ENCODE measurements at regions not wholly inside any gene's neighbourhood (a gene's known extent, or its start where the extent isn't known, plus 50 kb on each side); places are given as distances from the start of the nearest gene placed in this dataset.

DNA sequence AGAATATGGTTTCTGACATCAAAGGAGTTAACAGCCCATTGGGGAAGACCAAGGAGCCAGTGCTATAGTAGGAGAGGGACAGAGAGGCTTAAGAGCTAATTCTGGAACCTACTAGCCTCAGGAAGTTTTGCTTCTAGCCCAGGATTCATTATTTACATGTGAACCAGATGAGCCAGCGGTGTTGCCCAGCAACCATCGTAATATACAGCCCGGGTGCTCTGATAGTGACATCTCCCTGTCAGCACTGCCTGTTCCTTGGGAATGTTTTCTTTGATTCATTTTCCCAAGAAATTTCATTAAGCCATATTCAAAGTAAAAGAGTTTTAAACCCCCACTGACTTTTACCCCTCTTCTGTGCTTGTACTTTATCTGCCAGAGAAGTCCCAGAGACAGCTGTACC lies 217.4 kb upstream of the ADAMTSL1 start:
- 50 to 67% (median 58%) methylated on average over 3 of the region's 3 CpGs for WGBS, 4 donors
- TF ChIP-seq, protein P1, sequence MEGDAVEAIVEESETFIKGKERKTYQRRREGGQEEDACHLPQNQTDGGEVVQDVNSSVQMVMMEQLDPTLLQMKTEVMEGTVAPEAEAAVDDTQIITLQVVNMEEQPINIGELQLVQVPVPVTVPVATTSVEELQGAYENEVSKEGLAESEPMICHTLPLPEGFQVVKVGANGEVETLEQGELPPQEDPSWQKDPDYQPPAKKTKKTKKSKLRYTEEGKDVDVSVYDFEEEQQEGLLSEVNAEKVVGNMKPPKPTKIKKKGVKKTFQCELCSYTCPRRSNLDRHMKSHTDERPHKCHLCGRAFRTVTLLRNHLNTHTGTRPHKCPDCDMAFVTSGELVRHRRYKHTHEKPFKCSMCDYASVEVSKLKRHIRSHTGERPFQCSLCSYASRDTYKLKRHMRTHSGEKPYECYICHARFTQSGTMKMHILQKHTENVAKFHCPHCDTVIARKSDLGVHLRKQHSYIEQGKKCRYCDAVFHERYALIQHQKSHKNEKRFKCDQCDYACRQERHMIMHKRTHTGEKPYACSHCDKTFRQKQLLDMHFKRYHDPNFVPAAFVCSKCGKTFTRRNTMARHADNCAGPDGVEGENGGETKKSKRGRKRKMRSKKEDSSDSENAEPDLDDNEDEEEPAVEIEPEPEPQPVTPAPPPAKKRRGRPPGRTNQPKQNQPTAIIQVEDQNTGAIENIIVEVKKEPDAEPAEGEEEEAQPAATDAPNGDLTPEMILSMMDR (IDR thresholded peaks at IDR 0.05): no peak
- no peak for TF ChIP-seq POLR2A (IDR thresholded peaks at IDR 0.05)
- no peak for DNase-seq
- Histone ChIP-seq H3K4me3 (no peak overlapping the region), H3K4me1 (peaks cover 0 to 20% (median 6%) of the 10 kb centered on the region in 12 donors), H3K36me3 (no peaks in the 10 kb centered on the region), H3K9me3 (no peaks in the 10 kb centered on the region), H3K27me3 (no peaks in the 10 kb centered on the region), H3K27ac (no peak overlapping the region)
- intact Hi-C loops (cut with DNase I): loop anchor here in 9 of 10 donors (1.0 to 10.0 kb wide), 10 partner anchors 182 to 776 kb away; partner anchors contain the start of gene SAXO1 (in 2 of the 9)
- peak in 1 of 4 donors; percentile 49 for ATAC-seq

DNA sequence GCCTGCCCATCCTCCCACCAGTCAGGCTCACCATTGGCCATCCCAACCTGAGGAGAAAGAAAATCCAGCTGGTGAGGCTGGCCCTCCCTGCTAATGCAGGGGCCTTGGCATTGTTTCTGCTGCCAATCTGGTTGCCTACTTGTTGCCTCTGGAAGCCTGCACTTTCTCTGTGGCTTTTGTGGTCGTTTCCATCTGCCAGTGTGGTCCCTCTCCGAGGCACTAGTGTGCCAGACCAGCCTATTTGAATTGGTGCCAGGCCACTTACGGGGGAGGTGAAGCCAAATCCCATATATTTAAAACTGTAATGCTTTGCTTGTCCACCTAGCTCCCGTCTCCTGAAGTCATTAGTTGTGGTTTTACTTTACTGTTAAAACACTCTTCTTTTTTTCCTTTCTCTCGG lies 213.4 kb upstream of the ADAMTSL1 start:
- Histone ChIP-seq H3K9me3 (no peaks in the 10 kb centered on the region), H3K27ac (peak overlapping the region in 1 of 12 donors; percentile 26), H3K27me3 (no peaks in the 10 kb centered on the region), H3K4me1 (peaks cover 0 to 16% (median 6%) of the 10 kb centered on the region in 12 donors), H3K4me3 (no peak overlapping the region), H3K36me3 (no peaks in the 10 kb centered on the region)
- WGBS, 4 donors: 53 to 73% (median 66%) methylated on average over 5 of the region's 5 CpGs
- DNase-seq: no peak
- ATAC-seq: no peak
- intact Hi-C loops (cut with DNase I): no loop called here
- no peak for TF ChIP-seq POLR2A (IDR thresholded peaks at IDR 0.05)
- TF ChIP-seq, protein P1 (IDR thresholded peaks at IDR 0.05): no peak

DNA sequence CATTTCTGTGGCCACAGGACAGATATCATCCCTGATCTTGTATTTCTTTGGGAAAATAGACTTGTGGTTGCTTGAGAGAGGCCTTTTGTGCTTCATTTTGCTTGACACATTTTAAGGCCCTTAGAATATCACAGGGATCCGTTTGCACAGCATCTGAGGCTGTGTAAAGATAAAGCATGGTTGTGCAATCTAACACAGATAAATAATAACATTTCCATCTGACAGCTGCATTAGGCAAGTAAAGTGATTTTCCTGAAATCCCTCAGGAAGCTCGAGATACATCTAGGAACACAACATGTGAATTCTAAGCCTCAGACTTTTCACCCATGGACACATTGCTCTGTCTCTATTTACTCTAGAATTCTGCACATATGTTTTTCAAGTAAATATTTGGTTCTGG lies 212.8 kb upstream of the ADAMTSL1 start:
- peaks cover 0 to 13% (median 6%) of the 10 kb centered on the region in 12 donors for H3K4me1 ChIP-seq
- no peak for TF ChIP-seq POLR2A (IDR thresholded peaks at IDR 0.05)
- TF ChIP-seq, protein P1 (IDR thresholded peaks at IDR 0.05): no peak
- 27 to 44% (median 33%) methylated on average over 2 of the region's 2 CpGs for WGBS, 4 donors
- H3K27me3 ChIP-seq: no peaks in the 10 kb centered on the region
- no peak for DNase-seq
- ATAC-seq: no peak
- no peaks in the 10 kb centered on the region for H3K36me3 ChIP-seq
- intact Hi-C loops (cut with DNase I): no loop called here
- H3K4me3 ChIP-seq: no peak overlapping the region
- H3K9me3 ChIP-seq: no peaks in the 10 kb centered on the region
- no peak overlapping the region for H3K27ac ChIP-seq

- Histone ChIP-seq H3K4me1 (peaks cover 0 to 19% (median 6%) of the 10 kb centered on the region in 12 donors), H3K27me3 (no peaks in the 10 kb centered on the region), H3K36me3 (no peaks in the 10 kb centered on the region), H3K27ac (no peak overlapping the region), H3K4me3 (no peak overlapping the region), H3K9me3 (no peaks in the 10 kb centered on the region)
- ATAC-seq (no peak), DNase-seq (no peak)
- WGBS, 4 donors: 92 to 96% (median 94%) methylated on average over 6 of the region's 6 CpGs
- TF ChIP-seq, protein P1 (IDR thresholded peaks at IDR 0.05): no peak
- TF ChIP-seq POLR2A (IDR thresholded peaks at IDR 0.05): no peak
- intact Hi-C loops (cut with DNase I): no loop called here
Observed at GRCh38 chr9:18263377-18263776, 210.6 kb upstream of the ADAMTSL1 start.

All from heart left ventricle (tissue), 16 donors.